CD4-positive, alpha-beta T cell treated with Interleukin-4 for 1 hour (primary cell): ENCODE measurements at regions not wholly inside any gene's neighbourhood (a gene's known extent, or its start where the extent isn't known, plus 50 kb on each side); places are given as distances from the start of the nearest gene placed in this dataset.

Source experiments
- DNase-seq, 2 donors: peaks; one replicate each; pipeline ENCODE4 v3.0.0-alpha.2; 2020 to 2022

DNA sequence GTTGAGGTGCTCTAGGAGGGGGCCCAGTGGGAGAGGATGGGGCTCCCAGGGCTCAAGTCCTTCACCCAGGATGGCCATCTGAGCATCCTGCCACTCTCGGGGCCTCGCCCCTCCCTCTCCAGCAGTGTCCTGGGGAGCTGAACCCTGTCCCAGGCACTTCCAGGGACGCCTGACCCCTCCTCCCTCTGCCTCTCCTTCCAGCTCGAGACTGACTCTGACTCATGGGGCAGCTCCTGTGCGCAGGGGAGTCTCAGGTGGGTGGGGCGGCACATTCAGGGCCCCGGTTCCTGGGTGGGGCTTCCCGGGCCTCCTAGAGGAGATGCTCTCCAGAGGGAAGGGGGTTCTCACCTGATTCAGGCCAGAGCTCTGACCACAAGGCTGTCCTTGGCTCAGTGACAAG, 77.1 kb upstream of the IGLL5 start:
- DNase-seq = no peak

GRCh38 chr22:22811016-22812009, 76.3 kb upstream of the IGLL5 start:
- DNase-seq = no peak

- no peak for DNase-seq
Measured at GRCh38 chr22:22812031-22812905, 75.3 kb upstream of the IGLL5 start.

- no peak for DNase-seq
Measured at GRCh38 chr22:22813126-22814075, 74.2 kb upstream of the IGLL5 start.

GRCh38 chr22:22814666-22815396, 72.8 kb upstream of the IGLL5 start:
- DNase-seq = no peak

- DNase-seq = peak in 1 of 2 donors; percentile 22
Measured at GRCh38 chr22:22815397-22816170, 72.0 kb upstream of the IGLL5 start.

GRCh38 chr22:22816171-22816514, 71.5 kb upstream of the IGLL5 start:
- no peak for DNase-seq

DNA sequence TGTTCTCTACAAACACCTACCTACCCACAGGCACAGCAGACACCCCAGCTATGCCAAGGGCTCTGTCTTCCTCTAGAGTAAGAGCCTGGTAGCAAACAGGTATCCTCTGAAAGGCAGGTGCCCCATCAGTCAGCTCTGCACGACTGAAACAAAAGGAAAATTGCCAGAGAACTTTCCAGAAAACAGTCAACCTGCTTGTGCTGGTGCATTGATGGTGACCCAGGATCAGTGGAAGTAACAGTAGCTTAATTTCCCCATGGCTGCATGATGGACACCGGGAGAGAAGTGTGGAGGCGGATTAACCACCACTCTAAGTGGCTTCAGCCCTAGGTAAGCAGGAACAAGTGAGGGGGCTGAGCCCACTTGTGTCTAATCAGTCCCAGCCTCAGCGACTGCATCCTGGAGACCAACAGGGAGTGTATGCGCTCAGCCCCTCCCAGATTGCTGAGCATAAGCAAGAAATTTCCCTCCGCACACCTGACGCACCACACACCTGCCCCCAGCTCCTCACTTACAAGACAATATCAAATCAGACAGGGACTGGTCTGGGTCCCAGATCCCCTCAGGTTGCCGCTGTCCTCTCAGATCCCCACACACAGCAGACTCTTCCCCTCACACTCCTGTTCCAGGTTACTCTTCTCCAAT, 70.7 kb upstream of the IGLL5 start:
- no peak for DNase-seq

- no peak for DNase-seq
Measured at GRCh38 chr22:22817468-22818201, 70.0 kb upstream of the IGLL5 start.

GRCh38 chr22:22818202-22818538, 69.4 kb upstream of the IGLL5 start:
- no peak for DNase-seq

DNA sequence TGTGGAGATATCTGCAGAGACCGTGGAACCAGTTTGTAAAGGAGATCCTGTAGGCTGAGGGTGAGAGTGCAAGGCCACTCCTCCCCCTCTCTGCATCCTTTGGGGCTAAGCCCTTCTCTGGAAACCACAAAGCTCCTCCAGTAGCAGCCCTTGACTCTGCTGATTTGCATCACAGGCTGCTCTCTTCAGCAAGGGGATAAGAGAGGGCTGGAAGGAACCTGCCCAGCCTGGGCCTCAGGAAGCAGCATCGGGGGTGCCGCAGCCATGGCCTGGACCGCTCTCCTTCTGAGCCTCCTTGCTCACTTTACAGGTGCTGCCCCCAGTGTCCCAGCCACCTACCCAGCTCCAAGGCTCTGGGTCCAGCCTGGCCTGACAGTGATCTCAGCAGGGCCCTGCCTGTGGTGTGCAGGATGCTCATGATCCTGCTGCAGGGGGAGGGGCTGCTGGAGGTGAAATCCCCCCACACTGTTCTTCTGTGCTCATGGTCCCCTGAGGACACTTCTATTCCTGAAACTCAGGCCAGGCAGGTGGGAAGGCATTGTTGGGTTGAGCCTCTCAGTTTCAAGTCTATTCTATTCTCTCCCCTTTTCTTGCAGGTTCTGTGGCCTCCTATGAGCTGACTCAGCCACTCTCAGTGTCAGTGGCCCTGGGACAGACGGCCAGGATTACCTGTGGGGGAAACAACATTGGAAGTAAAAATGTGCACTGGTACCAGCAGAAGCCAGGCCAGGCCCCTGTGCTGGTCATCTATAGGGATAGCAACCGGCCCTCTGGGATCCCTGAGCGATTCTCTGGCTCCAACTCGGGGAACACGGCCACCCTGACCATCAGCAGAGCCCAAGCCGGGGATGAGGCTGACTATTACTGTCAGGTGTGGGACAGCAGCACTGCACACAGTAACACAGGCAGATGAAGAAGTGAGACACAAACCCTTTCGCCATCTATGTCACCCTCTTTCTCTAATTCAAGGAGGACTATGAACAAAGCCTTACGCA, 68.5 kb upstream of the IGLL5 start:
- DNase-seq = peak; percentile 29 to 54

DNA sequence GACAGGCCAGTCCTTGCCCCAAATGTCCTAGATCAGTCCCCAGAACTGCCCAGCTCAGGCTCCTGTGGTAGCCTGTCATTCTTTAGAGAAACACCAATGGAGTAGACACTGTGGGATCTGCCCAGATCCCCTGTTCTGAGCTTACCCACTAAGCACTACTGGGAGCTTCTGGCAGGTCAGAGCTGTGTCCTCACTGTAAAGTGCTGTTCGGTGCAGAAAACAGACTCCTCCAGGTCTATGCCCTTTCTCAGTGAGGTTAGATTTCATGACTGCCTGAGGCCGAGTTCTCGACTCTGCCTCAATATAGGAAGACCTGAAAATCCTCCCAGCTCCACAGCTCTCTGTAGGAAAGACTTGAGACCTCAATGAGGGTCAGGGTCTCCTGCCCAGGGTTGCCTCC, 67.5 kb upstream of the IGLL5 start:
- DNase-seq = no peak

DNA sequence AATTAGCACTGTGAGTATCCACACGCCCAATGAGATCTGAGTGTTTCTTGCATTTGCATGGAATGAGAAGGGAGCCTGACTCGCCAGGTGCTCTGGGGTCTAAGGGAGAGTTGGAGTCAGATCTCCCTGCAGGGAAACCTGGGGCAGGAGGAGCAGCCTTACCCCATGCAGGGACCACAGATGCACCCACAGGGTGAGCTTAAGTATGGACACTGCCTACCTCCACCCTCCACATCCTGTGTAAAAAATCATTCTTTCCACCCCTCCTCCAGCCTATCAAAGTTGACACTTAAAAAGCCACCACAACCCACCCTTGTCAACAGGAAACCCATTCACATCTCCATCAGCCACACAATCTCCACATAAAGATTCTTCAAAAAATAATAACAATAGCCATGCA, 67.0 kb upstream of the IGLL5 start:
- peak; percentile 21 to 67 for DNase-seq

GRCh38 chr22:22821340-22821739, 66.3 kb upstream of the IGLL5 start:
- no peak for DNase-seq

DNA sequence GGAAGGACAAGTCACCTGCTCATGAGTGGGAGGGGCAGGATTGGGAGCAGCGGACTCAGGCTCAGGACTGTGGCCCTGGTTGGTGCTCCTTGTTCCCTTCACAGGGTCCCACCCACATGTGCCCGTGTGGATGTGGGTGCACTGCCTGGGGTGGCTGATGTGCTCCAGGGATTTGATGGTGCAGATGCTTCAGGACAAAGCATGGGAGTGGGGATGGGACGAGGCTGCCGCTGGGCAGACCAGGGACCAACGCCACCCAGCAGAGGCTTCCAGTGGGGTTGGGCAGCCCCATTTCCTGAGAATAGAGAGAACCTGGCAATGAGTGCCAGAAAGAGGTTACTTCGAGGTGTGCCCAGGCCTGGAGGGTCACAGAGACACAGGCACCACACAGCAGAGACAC, 65.5 kb upstream of the IGLL5 start:
- DNase-seq = no peak

DNA sequence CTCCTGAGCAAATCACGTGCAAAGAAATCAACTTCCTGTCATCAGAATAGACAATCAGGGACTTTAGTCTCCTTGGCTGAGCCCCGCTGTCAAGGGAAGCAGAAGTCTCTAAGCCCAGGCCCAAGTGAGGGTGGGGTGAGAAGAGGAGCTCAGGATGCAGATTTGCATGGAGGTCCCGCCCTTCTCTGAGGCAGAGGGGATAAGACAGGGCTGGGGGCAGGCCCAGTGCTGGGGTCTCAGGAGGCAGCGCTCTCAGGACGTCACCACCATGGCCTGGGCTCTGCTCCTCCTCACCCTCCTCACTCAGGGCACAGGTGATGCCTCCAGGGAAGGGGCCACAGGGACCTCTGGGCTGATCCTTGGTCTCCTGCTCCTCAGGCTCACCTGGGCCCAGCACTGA, 65.1 kb upstream of the IGLL5 start:
- DNase-seq = peak; percentile 23 to 33

DNA sequence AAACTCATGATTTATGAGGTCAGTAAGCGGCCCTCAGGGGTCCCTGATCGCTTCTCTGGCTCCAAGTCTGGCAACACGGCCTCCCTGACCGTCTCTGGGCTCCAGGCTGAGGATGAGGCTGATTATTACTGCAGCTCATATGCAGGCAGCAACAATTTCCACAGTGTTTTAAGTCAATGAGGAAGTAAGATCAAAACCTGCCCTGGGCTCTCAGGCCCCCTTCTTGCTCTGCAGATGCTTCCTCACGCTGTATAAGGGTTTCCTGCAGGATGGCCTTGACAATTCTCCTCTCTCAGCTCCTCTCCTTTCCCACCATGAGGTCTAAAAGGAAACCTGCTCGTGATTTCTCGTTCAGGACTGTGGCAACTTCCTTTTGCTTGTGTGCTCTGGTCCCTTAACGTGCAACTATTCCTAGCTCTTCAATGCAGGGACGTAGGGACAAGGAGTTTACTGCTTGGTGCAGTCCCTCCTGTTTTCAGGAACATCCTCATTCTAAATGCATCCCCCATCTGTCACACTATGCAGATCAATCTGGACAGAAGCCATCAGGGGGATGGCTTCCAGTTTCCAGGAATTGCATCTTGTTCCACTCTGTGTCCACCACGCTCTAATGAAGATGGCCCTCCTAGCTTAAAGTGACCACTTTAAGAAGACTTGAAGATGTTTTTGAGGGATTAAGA, 64.3 kb upstream of the IGLL5 start:
- no peak for DNase-seq
